ENCODE measurements at regions not wholly inside any gene's neighbourhood (a gene's known extent, or its start where the extent isn't known, plus 50 kb on each side); places are given as distances from the start of the nearest gene placed in this dataset.

DNA sequence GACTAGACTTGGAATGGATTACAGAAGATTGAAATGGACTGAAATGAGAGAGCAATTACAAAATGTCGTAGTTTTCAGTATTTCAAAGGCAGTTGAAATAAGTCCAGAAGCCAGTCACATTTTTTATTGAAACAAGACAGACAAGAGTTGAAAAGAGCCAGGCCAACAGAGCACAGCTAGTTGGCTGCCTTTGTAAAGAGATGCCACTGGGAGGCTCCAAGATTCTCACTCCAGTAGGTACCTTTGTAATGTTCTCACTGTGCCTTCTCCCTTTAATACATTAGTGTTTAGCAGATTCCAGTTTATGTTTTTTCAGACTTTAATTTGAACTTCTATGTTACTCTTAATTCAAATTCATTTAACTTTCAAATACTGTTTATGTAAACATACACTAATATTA, 234.8 kb downstream of the DSEL start:
- TF ChIP-seq POLR2A (IDR thresholded peaks at IDR 0.05) = no peak
- TF ChIP-seq, protein P1, sequence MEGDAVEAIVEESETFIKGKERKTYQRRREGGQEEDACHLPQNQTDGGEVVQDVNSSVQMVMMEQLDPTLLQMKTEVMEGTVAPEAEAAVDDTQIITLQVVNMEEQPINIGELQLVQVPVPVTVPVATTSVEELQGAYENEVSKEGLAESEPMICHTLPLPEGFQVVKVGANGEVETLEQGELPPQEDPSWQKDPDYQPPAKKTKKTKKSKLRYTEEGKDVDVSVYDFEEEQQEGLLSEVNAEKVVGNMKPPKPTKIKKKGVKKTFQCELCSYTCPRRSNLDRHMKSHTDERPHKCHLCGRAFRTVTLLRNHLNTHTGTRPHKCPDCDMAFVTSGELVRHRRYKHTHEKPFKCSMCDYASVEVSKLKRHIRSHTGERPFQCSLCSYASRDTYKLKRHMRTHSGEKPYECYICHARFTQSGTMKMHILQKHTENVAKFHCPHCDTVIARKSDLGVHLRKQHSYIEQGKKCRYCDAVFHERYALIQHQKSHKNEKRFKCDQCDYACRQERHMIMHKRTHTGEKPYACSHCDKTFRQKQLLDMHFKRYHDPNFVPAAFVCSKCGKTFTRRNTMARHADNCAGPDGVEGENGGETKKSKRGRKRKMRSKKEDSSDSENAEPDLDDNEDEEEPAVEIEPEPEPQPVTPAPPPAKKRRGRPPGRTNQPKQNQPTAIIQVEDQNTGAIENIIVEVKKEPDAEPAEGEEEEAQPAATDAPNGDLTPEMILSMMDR (IDR thresholded peaks at IDR 0.05) = no peak
- TF ChIP-seq POLR2AphosphoS5 (IDR thresholded peaks at IDR 0.05) = no peak
- no peak for TF ChIP-seq EP300 (IDR thresholded peaks at IDR 0.05)
